GM23338 (cell line): ENCODE measurements at regions not wholly inside any gene's neighbourhood (a gene's known extent, or its start where the extent isn't known, plus 50 kb on each side); places are given as distances from the start of the nearest gene placed in this dataset.

Source experiments
- ETS1 ChIP-seq: IDR thresholded peaks from 2 replicates; pipeline ENCODE4 v1.6.1; 2016; ENCODE audit warnings: antibody characterized with exemption
- REST ChIP-seq: IDR thresholded peaks from one replicate; pipeline ENCODE4 v1.6.1; 2018; ENCODE audit warnings: antibody characterized with exemption; ENCODE audit not compliant: unreplicated experiment
- ZNF462 ChIP-seq: fragments of 250-450 bp; sonication (Bioruptor Pico); IDR thresholded peaks from 2 replicates; pipeline ENCODE4 v1.5.0; 2020; ENCODE audit warnings: mild to moderate bottlenecking, moderate library complexity

- TF ChIP-seq ZNF462 (CRISPR knock-in tag) (no peak), REST (no peak), ETS1 (no peak)
Observed at GRCh38 chr20:60263725-60264709, 305.8 kb downstream of the CDH26 start (continued).
